ENCODE measurements at regions not wholly inside any gene's neighbourhood (a gene's known extent, or its start where the extent isn't known, plus 50 kb on each side); places are given as distances from the start of the nearest gene placed in this dataset.
A peak's percentile ranks its signal among the peaks of the same experiment; 100 is the strongest.
"Not testable (repeated sequence)": the region's sequence is repeated elsewhere in the genome, so short reads cannot be mapped to it uniquely, and the experiment has no call there.

DNA sequence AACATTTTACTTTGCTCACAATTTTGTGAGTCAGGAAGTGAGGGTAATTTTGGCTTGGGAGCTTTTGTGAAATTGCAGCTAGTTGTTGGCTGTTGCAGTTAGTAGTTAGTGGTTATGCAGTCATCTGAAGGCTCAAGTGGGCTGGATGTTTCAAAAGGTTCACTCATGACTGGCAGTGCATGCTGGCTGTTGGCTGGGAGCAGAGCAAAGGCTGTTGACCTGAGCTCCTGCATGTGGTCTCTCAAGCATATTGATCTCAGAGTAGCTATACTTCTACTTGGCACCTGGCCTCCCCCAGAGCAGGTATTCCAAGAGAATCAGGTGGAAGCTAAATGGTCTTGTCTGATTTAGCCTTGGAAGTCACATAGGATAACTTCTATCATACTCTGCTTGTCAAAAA, 414.1 kb upstream of the STXBP6 start:
- DNase-seq (ENCODE audit: extremely low read depth in 1 of 11, low read depth in 9 of 11, low spot score in 4 of 11), result no peak

DNA sequence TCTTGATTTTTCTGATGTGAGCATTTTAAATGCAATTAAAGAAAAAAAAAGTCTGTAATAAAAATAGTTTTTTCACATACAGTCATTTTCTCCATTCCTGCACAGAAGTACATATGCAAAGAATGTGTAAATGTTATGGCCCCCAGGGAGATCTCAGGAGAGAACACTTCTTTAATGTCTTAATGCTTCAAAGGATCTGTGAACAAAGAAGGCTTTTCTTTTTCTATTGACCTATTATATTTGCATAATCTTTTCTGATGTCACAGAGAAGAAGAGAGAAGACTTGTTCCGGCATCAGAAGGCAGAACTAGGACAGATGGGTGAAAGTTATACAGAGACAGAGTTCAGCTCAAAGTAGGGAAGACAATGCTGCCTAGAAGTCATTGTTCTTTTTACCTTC, 413.5 kb upstream of the STXBP6 start:
- DNase-seq (ENCODE audit: extremely low read depth in 1 of 11, low read depth in 9 of 11, low spot score in 4 of 11), result no peak

DNA sequence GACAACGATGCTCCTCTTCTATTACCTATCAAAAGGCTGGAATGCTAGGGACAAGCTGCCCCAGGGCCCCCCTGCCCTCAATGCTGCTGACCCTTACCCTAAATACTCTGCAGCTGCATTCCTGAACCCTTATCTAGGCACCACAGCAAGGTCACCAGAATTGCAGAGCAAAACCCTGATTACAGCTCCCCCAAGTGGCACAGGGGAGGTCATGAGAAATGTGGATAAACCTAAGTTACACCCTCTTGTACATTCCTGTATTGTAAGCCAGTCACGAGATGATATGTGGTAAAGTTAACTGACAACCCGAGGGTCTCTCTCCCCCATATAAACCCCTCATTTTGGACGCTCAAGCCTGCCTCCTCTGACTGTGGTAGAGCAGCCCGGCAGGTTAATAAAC, 411.8 kb upstream of the STXBP6 start:
- no peak for DNase-seq (ENCODE audit: extremely low read depth in 1 of 11, low read depth in 9 of 11, low spot score in 4 of 11)

DNA sequence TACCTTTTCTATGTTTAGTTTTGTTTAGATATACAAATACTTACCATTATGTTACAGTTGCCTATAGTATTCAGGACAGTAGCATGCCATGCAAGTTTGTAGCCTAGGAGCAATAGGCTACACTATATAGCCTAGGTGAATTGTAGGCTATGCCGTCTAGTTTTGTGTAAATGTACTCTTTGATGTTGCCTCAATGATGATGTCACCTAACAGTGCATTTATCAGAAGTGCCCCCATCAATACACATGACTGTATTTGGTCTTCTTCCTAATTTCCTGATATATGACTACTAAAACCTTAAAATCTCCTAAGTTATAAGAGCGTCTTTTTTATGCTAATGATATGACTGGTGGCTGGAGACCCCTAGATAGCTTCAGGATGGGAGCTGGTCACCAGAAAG, 394.4 kb upstream of the STXBP6 start:
- DNase-seq (ENCODE audit: extremely low read depth in 1 of 11, low read depth in 9 of 11, low spot score in 4 of 11), result no peak

DNA sequence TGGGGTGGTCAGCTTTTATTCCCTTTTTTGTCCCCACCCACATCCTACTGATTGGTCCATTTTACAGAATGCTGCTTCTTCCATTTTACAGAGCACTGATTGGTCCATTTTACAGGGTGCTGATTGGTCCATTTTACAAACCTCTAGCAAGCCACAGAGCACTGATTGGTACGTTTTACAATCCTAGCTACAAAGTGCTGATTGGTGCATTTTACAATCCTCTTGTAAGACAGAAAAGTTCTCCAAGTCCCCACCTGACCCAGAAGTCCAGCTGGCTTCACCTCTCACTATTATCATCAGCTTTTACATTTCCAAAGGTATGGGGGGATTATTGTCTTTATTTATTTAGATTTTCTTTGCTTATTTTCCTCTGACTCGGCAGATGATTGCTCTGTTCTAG, 390.4 kb upstream of the STXBP6 start:
- not testable (repeated sequence) for DNase-seq (ENCODE audit: extremely low read depth in 1 of 11, low read depth in 9 of 11, low spot score in 4 of 11)

DNA sequence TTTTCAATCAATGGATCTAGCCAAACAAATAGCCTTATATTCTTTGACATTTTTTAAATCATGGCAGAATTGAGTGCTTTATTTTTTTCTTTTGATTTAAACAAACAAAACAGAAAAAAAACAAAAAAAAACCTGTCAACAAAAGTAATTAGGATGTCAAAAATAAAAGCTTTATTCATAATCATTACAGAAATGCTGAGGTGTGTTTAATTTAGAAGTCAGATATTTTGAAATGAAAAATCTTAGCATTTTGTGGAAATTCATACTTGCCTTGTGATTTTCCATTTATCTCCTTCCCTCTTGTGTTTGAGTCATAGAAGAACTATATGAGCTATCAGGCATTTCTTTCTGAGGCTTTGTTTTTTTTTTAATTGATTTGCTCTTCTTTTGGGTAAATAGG, 387.0 kb upstream of the STXBP6 start:
- DNase-seq (ENCODE audit: extremely low read depth in 1 of 11, low read depth in 9 of 11, low spot score in 4 of 11), result no peak

DNA sequence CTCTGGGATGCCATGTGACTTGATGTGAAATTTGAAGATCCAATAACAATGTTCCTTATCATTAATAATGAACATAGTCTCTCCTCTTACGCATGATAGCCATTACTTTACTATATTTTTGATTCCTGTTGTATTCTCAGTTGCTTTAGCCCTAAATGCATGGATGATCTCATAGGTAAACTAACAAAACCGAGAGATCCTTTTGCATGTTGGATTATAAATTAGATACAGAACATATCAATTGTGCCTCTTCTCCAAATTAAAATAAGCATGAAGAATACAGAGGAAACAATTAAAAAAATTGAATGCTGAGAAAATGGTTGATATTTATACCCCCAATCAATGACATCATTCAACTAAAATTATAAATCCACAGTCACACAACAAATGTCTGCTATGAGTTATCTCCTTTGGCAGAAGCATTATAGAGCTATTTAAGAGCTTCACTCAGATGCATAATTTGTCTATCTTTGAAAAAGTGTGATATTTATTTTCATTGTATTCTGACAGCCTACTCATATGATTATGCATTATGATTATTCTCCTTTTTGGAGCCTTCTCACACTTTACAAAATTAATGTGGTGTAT, 386.4 kb upstream of the STXBP6 start:
- DNase-seq (ENCODE audit: extremely low read depth in 1 of 11, low read depth in 9 of 11, low spot score in 4 of 11), result no peak

DNA sequence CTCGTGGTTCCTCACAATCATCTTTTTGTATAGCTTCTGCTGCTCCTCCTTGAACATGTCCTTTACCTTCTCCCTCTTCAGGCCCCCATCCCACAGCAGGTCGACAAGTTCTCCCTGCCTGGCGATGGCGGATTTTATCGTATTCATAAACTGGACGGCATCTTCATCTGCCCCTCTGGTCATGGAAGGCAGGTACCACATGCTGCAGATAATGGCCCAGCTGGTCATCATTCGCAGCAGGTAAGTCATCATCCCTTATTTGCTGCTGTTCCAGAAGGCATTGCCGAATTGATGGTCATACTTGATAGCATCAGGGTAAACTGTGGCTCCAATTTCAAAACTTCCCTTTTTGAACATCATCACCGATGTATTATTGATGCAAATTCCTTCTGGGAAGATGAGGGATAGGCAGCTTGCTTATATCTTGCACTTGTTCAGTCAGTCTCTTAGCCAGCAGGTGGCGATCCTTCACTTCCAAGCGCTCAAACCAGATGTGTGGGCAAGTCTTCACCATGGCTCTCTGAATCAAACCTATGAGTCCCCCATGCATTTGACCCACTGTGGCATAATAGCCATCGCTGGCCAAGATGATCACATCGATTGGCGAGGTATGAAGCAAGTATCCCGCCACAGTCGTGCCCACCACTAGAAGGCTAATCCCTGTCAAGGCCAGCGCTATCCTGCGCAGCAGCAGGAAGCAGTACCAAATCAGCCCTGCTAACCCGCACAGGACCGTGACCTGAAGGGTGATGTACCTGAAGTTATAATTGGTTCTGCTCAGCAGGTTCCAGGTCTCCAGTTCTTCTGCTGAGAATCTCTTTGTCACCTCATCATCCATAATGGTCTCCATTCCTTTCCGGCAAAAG, 381.5 kb upstream of the STXBP6 start:
- peak in 5 of 11 donors; percentile 12 to 21 (median 20) for DNase-seq (ENCODE audit: extremely low read depth in 1 of 11, low read depth in 9 of 11, low spot score in 4 of 11)

DNA sequence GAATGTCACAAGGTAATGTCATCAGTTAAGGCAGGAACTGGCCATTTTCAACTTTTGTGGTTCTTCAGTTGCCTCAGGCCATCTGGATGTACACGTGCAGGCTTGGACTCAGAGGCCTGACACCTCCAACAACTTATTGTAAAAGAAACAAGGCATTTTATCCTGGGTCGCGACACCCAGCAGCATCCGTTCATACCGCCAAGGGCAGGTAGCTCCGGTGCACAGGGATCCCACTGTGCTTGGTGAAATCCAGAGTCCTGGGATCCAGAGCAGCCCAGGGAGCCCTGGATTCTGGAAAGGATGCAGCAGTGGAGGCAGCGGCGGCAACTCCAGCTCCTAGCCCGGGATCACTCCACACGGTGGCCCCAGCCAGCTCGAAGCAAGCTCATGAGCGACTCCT, 380.9 kb upstream of the STXBP6 start:
- DNase-seq (ENCODE audit: extremely low read depth in 1 of 11, low read depth in 9 of 11, low spot score in 4 of 11), result no peak

DNA sequence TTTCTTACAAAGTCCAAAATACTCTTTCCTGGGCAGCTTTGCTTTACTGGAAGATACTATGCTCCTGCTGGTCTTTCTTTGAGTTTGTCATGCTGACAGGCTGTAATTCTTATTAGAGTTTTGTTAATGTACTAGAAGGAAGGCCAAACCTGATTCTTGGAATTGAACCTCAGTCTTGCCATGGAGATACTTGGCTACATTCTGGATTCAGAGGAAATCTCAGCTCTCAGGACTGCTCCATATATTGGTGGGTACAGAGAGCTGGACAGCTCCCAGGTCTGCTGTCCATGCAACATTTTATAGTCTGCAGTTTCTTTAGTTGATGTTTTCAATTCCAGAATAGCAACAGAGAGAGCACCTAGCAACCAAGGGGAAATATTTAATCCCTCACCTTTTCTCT, 363.1 kb upstream of the STXBP6 start:
- DNase-seq (ENCODE audit: extremely low read depth in 1 of 11, low read depth in 9 of 11, low spot score in 4 of 11), result no peak

DNA sequence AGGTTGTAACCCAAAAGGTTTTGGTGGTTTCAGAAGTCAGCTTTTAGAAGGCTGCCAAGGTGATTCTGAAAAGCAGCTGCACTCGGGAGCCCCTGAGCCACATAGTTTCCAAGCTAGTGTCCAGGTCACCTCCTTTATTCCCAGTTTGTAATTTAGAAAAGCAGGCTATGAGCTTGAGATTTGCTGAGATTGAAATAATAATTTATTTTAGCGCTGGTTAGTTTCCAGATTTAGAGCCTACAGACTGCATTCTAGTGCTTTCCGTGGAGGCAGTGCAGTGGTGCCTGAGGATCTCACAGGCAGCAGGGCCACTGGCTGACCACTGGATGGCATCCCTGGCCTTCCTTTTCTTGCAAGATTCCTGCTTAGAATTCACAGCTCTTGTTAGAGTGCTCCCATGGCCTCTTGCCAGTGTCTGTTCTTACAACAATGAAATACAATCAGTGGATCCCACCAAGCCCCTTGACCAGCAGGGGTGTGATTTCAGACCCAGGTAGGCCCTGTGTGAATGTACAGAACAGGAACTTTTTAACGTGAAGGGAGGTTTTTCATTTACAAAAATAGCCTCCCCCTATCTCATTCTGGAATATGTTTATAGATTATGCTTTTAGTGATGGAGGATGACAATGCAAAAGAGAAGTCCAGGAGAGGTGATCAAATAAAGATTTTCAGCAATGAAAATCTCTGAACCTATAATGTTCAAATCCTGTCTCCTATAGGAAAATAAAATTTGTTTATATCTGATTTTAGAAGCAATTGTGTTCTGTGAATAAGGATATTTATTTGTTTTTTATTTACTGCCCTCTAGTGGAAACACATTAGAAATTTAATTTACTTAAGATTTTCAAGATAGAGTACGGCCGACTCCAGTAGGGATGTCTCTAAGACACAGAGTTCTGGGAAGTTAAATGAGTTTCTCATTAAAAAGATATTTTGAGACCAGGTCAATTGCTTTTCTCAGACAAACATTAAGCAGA, 362.1 kb upstream of the STXBP6 start:
- DNase-seq (ENCODE audit: extremely low read depth in 1 of 11, low read depth in 9 of 11, low spot score in 4 of 11), result no peak

DNA sequence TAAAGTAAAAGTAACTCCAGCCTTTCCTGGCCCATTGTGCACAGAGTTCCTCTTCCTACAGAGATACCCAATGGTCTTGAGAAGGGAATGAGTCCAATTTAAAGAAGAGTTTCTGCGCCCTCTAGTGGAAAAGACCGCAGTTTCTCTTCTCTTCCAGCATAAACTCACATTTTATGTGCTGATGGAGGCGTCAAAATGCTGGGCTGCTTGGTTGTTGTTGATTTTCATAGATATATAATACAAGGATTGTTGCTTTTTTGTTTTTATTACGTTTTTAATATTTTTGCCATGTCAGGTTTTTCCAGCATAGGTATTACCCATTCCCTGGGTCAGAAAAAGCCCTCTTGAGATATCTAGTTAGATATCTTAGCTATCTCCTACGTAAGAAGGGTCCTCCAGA, 356.9 kb upstream of the STXBP6 start:
- DNase-seq (ENCODE audit: extremely low read depth in 1 of 11, low read depth in 9 of 11, low spot score in 4 of 11), result peak in 5 of 11 donors; percentile 4 to 18 (median 12)

DNA sequence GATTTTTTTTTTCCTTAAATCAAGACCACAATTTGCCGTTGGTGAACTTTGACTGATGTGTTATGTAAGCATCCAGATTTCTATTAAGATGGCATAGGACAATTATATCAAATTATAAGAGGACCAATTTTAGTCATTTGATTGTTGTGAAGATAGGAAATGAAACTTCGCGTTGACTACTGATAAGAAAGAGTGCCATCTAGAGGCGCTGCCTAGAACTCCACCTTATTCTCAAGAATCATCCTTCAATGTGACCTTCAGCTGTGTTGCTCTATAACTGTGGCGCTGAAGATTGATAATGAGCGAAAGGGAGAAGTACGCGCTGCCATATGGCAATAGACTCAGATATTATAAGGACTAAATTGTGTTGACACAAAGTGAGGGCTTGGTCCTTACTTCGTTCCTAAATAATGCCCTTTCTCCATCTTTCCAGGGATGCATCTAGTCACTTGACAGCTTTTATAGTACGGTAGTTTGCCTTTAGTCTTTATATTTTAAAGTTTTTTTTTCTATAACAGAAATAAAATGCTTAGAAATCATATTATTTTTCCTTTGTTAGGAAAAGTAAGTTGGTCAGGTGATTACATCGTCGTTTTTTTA, 350.8 kb upstream of the STXBP6 start:
- peak in 10 of 11 donors; percentile 10 to 47 (median 31) for DNase-seq (ENCODE audit: extremely low read depth in 1 of 11, low read depth in 9 of 11, low spot score in 4 of 11)

DNA sequence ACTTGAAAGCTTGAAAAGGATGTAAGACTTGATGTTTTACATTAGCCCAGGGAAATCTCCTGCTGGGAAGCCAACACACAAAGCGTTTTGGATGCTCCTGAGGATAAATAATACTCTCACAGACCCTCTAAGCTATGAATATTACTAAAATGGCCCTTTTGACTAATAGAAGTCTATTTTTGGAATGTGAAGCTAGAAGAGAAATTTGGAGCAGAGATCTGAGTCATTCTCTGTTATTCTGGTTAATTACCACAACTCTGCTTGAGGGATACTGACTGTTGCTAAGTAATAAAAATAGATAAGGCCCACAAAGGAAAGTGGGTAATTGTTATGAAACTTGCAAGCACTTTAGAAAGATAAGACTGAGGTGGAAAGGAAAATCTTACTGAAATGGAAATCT, 346.2 kb upstream of the STXBP6 start:
- no peak for DNase-seq (ENCODE audit: extremely low read depth in 1 of 11, low read depth in 9 of 11, low spot score in 4 of 11)

DNA sequence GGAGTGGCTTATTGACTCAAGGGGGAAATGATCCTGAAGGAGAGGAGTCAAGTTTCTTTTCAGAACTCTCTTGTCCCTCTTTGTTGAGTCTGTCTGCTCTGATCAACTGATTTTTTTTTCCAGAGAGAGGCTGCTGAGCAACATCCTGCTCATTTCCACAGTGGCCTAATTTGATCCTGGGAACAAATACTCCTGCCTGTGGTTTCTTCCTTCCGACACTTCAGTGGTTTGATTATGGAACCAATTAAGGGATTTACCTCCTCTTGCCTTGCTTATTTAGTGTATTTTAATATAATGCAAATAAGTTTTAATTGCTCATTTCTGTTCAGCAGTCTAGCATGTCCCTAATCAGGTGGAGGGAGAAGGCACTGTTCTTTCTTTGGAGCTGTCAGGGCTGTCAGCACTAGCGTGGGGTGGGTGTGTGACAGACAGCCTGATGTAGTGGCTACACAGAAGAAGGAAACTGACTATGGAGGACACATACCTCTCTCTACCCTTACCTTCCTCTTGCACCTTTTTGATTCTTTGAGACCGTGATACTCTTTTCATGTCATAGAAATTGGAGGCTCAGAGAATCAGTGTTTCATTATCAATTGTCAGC, 344.9 kb upstream of the STXBP6 start:
- DNase-seq (ENCODE audit: extremely low read depth in 1 of 11, low read depth in 9 of 11, low spot score in 4 of 11), result no peak

DNA sequence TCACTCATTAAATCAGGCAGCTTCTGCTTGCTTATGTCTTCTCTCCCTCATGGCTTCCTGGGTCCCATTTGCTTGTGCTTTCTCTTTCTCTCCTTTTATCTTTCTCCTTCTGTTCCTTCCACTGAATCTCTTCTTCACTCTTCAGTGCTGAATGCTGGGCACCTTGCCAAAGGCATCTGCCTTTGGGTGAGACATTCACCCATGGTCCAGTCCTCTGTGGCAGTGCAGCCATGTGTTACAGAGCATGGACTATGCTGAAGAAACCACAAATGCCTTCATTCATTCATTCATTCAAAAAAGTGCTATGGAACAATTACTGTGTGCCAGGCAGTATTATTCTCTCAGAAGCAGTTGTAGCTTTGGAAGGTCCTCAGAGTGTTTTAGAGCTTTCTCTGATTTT, 344.4 kb upstream of the STXBP6 start:
- DNase-seq (ENCODE audit: extremely low read depth in 1 of 11, low read depth in 9 of 11, low spot score in 4 of 11), result no peak

DNA sequence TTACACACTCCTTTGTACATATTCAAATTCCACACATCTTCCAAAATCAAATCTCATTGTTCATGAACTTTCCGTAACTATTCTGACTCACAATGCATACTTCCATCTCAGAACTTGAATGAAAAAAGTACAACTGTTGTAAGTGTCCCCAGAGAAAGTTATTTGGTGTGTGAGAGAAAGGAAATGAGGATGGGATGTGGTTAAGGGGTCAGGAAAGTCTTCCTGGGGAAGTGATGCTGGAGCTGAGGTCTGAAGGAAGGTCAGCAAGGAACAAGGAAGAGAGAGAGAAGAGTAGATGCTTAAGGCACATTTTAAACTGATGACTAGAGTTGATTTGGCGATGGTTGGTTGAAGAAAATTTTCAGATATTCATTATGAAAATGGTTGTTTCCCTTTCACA, 340.0 kb upstream of the STXBP6 start:
- no peak for DNase-seq (ENCODE audit: extremely low read depth in 1 of 11, low read depth in 9 of 11, low spot score in 4 of 11)

DNA sequence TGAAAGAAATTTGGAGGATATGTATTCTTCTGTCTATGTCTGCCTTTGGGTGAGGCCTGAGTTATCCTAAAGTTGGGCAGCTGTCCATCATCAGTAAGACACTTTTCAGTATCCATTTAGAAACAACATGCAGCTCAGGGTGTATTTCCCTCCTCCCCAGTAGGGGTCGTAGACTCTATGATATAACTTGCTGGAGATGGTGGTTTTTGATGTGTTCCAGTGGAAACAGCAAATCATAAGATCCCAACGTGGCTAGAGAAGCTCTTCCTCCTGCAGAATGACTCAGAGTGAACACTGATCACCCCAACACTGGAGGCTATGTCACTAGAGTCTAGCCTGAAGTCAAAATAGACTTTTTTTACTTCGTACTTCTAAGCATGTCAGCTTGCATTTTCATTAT, 331.6 kb upstream of the STXBP6 start:
- no peak for DNase-seq (ENCODE audit: extremely low read depth in 1 of 11, low read depth in 9 of 11, low spot score in 4 of 11)

DNA sequence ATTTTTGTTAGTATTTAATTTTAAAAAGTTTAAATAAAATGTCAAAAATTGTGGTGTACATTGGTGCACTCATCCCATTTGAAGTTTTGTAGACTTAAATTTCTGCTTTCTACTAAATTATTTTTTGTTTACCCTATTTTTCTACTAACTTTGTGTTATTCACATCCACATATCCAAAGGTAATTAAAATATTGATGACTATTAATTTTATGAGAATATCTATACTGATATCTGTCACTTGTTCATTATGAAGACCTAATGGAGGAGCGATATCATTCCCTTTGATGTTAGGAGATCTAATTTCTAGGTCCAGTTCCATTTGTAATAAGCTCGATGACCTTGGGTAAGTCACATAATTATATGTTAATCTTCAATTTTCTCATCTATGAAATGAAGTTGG, 325.7 kb upstream of the STXBP6 start:
- no peak for DNase-seq (ENCODE audit: extremely low read depth in 1 of 11, low read depth in 9 of 11, low spot score in 4 of 11)
